ENCODE measurements at regions not wholly inside any gene's neighbourhood (a gene's known extent, or its start where the extent isn't known, plus 50 kb on each side); places are given as distances from the start of the nearest gene placed in this dataset.
"Not testable (repeated sequence)": the region's sequence is repeated elsewhere in the genome, so short reads cannot be mapped to it uniquely, and the experiment has no call there.

DNA sequence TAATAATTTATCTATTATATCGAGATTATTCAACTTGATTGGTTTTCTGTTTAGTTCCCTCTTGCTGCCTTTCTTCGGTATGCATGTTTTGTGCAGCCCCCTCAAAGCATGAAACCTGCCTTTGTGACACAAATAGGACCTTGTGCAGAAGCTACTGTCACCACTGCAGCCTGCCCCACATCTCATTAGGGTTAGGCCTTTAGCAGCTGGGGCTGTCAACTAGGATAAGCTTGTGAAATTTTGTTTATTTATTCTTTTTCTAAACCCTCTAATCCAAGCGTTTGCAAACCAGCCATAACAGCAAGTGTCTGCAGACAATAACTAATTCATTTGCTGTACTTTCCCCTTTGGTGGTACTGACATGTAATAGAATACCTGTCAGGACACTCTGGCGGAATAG is 258.9 kb downstream of the RCHY1 start:
- no peaks in the 10 kb centered on the region for H3K4me1 ChIP-seq (ENCODE audit: insufficient read depth, low read length)
- no peak overlapping the region for H2AFZ ChIP-seq (ENCODE audit: low read depth, low read length)
- no peaks in the 10 kb centered on the region for H3K27me3 ChIP-seq (ENCODE audit: insufficient read depth, low read length)
- H3K9me3 ChIP-seq (ENCODE audit: low read length), result no peaks in the 10 kb centered on the region
- H3K36me3 ChIP-seq (ENCODE audit: insufficient read depth, low read length), result no peaks in the 10 kb centered on the region
- no peak overlapping the region for H3K4me3 ChIP-seq (ENCODE audit: low read length)

- H3K4me1 ChIP-seq (ENCODE audit: insufficient read depth, low read length), result no peaks in the 10 kb centered on the region
- H3K27me3 ChIP-seq (ENCODE audit: insufficient read depth, low read length), result no peaks in the 10 kb centered on the region
- no peaks in the 10 kb centered on the region for H3K9me3 ChIP-seq (ENCODE audit: low read length)
- H2AFZ ChIP-seq (ENCODE audit: low read depth, low read length), result no peak overlapping the region
- no peak overlapping the region for H3K4me3 ChIP-seq (ENCODE audit: low read length)
- H3K36me3 ChIP-seq (ENCODE audit: insufficient read depth, low read length), result no peaks in the 10 kb centered on the region
Observed at GRCh38 chr4:75254745-75255144, 259.5 kb downstream of the RCHY1 start.

- not testable (repeated sequence) for H2AFZ ChIP-seq (ENCODE audit: low read depth, low read length); H3K36me3 ChIP-seq (ENCODE audit: insufficient read depth, low read length); H3K4me3 ChIP-seq (ENCODE audit: low read length); H3K9me3 ChIP-seq (ENCODE audit: low read length); H3K4me1 ChIP-seq (ENCODE audit: insufficient read depth, low read length); H3K27me3 ChIP-seq (ENCODE audit: insufficient read depth, low read length)
Observed at GRCh38 chr4:75253094-75253493, 261.1 kb downstream of the RCHY1 start.

GRCh38 chr4:75251547-75251946 is 262.7 kb downstream of the RCHY1 start:
- no peaks in the 10 kb centered on the region for H3K27me3 ChIP-seq (ENCODE audit: insufficient read depth, low read length)

DNA sequence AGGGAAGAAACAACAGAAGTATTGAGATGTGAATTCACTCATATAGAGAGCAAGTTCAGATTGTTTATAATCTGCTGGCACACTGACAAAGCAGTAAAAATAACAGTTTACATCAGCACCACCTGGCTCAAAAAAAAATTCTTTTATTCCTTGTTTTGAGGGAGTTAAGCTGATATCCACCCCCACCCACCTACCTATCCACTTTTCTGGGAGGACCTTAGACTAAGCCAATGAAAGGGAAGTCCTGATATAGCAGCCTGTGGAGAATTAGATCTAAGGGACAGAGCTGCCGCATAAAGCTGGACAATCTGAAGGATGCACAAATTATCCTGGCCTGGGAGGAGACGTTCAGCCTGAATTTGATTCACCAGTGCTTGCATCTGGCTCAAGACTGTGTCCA is 264.5 kb downstream of the RCHY1 start:
- Histone ChIP-seq H3K4me3 (ENCODE audit: low read length) (no peak overlapping the region), H3K36me3 (ENCODE audit: insufficient read depth, low read length) (no peaks in the 10 kb centered on the region), H3K9me3 (ENCODE audit: low read length) (no peaks in the 10 kb centered on the region), H3K27me3 (ENCODE audit: insufficient read depth, low read length) (no peaks in the 10 kb centered on the region), H2AFZ (ENCODE audit: low read depth, low read length) (no peak overlapping the region), H3K4me1 (ENCODE audit: insufficient read depth, low read length) (no peaks in the 10 kb centered on the region)

More at GRCh38 chr4:75251547-75251946, 262.7 kb downstream of the RCHY1 start:
- no peak overlapping the region for H3K4me3 ChIP-seq (ENCODE audit: low read length)
- H3K4me1 ChIP-seq (ENCODE audit: insufficient read depth, low read length), result no peaks in the 10 kb centered on the region
- no peaks in the 10 kb centered on the region for H3K36me3 ChIP-seq (ENCODE audit: insufficient read depth, low read length)
- no peaks in the 10 kb centered on the region for H3K9me3 ChIP-seq (ENCODE audit: low read length)
- no peak overlapping the region for H2AFZ ChIP-seq (ENCODE audit: low read depth, low read length)

- Histone ChIP-seq H3K4me3 (ENCODE audit: low read length) (no peak overlapping the region), H3K9me3 (ENCODE audit: low read length) (no peaks in the 10 kb centered on the region), H3K36me3 (ENCODE audit: insufficient read depth, low read length) (no peaks in the 10 kb centered on the region), H3K4me1 (ENCODE audit: insufficient read depth, low read length) (no peaks in the 10 kb centered on the region), H2AFZ (ENCODE audit: low read depth, low read length) (no peak overlapping the region), H3K27me3 (ENCODE audit: insufficient read depth, low read length) (no peaks in the 10 kb centered on the region)
Observed at GRCh38 chr4:75248770-75249407, 265.3 kb downstream of the RCHY1 start.

GRCh38 chr4:75244325-75244724 is 269.9 kb downstream of the RCHY1 start:
- Histone ChIP-seq H3K4me3 (ENCODE audit: low read length) (no peak overlapping the region), H2AFZ (ENCODE audit: low read depth, low read length) (no peak overlapping the region), H3K4me1 (ENCODE audit: insufficient read depth, low read length) (no peaks in the 10 kb centered on the region), H3K36me3 (ENCODE audit: insufficient read depth, low read length) (no peaks in the 10 kb centered on the region), H3K9me3 (ENCODE audit: low read length) (no peaks in the 10 kb centered on the region), H3K27me3 (ENCODE audit: insufficient read depth, low read length) (no peaks in the 10 kb centered on the region)

GRCh38 chr4:75243570-75243969 is 270.6 kb downstream of the RCHY1 start:
- H3K4me1 ChIP-seq (ENCODE audit: insufficient read depth, low read length), result no peaks in the 10 kb centered on the region
- H3K36me3 ChIP-seq (ENCODE audit: insufficient read depth, low read length), result no peaks in the 10 kb centered on the region
- H3K27me3 ChIP-seq (ENCODE audit: insufficient read depth, low read length), result no peaks in the 10 kb centered on the region
- H3K9me3 ChIP-seq (ENCODE audit: low read length), result no peaks in the 10 kb centered on the region
- H2AFZ ChIP-seq (ENCODE audit: low read depth, low read length), result no peak overlapping the region
- H3K4me3 ChIP-seq (ENCODE audit: low read length), result no peak overlapping the region

GRCh38 chr4:75235359-75235951 is 278.7 kb downstream of the RCHY1 start:
- no peak overlapping the region for H2AFZ ChIP-seq (ENCODE audit: low read depth, low read length)
- no peak overlapping the region for H3K4me3 ChIP-seq (ENCODE audit: low read length)
- no peaks in the 10 kb centered on the region for H3K9me3 ChIP-seq (ENCODE audit: low read length)
- no peaks in the 10 kb centered on the region for H3K4me1 ChIP-seq (ENCODE audit: insufficient read depth, low read length)
- H3K27me3 ChIP-seq (ENCODE audit: insufficient read depth, low read length), result no peaks in the 10 kb centered on the region
- H3K36me3 ChIP-seq (ENCODE audit: insufficient read depth, low read length), result no peaks in the 10 kb centered on the region

DNA sequence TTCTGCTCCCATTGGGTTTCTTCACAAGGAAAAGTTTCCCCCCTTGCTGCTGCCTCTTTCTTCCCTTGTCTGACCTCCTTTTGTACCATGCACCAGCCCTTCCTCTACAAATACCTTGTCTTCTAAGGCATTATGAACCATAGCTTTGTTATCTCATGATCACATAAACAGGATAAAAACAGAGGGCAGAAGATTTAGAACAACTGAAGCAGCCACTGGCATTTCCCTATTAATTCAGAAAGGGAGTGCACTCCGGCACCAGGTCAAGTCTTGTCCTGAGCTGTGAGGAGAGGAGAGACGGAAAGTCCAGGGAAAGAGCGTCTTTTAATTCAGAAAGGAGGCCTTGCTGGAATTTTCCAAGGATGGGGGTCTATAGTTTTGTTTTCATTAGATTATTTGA is 281.7 kb downstream of the RCHY1 start:
- H3K4me1 ChIP-seq (ENCODE audit: insufficient read depth, low read length), result no peaks in the 10 kb centered on the region
- H3K27me3 ChIP-seq (ENCODE audit: insufficient read depth, low read length), result no peaks in the 10 kb centered on the region
- H3K9me3 ChIP-seq (ENCODE audit: low read length), result no peaks in the 10 kb centered on the region
- H3K4me3 ChIP-seq (ENCODE audit: low read length), result no peak overlapping the region
- no peak overlapping the region for H2AFZ ChIP-seq (ENCODE audit: low read depth, low read length)
- H3K36me3 ChIP-seq (ENCODE audit: insufficient read depth, low read length), result no peaks in the 10 kb centered on the region

DNA sequence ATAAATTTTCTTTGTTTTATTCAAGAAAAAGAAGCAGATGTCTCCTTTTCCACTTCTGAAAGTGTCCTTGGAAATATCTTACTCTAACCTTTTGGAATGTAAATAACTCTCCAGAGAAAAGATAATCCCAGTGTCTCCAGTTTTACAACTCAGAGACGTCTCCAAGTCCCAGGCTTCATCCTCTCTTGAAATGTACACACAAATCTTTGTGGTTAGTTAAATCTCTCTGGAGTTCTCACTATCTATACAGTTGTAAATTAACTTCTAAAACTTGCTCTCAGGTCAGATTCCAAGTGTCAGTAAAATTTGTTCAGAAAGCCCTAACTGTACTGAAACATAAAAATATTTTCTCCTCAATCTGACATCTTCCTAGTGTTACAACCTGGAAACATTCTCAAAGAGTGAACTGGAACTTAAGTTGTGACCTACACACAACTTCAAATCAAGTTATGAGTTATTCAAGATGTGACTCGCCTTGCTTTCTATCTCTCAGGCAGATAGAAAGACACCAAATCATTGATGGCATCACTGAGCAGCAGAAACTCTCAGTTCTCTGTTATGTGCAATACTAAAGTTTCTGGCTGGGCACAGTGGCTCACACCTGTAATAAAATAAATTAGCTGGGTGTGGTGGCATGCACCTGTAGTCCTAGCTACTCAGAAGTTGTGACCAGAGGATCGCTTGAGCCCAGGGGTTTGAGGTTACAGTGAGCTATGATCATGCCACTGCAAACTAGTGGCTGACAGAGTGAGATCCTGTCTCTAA is 284.2 kb downstream of the RCHY1 start:
- H3K9me3 ChIP-seq (ENCODE audit: low read length), result no peaks in the 10 kb centered on the region
- H2AFZ ChIP-seq (ENCODE audit: low read depth, low read length), result no peak overlapping the region
- no peaks in the 10 kb centered on the region for H3K4me1 ChIP-seq (ENCODE audit: insufficient read depth, low read length)
- no peaks in the 10 kb centered on the region for H3K27me3 ChIP-seq (ENCODE audit: insufficient read depth, low read length)
- H3K36me3 ChIP-seq (ENCODE audit: insufficient read depth, low read length), result no peaks in the 10 kb centered on the region
- H3K4me3 ChIP-seq (ENCODE audit: low read length), result no peak overlapping the region

DNA sequence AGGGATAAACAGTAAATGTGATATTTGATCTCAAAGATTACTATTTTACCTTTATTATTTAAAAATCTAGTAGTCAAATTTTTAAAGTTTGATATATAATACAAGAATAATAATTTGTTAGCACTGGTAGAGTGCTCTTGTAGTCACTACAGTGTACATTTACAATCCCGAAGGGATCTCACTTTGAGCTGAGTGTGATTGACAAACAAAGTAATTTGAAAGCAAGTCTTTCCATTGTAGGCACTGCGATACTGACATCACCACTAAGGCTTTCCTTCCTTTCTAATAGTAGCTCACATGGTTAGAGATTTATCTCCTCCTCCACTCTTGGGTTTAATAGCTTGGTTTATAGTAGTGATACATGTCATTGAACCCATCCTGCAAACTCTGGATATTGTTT is 280.6 kb downstream of the PARM1 start:
- H2AFZ ChIP-seq (ENCODE audit: low read depth, low read length), result no peak overlapping the region
- no peaks in the 10 kb centered on the region for H3K36me3 ChIP-seq (ENCODE audit: insufficient read depth, low read length)
- H3K9me3 ChIP-seq (ENCODE audit: low read length), result no peaks in the 10 kb centered on the region
- H3K4me1 ChIP-seq (ENCODE audit: insufficient read depth, low read length), result no peaks in the 10 kb centered on the region
- H3K27me3 ChIP-seq (ENCODE audit: insufficient read depth, low read length), result no peaks in the 10 kb centered on the region
- H3K4me3 ChIP-seq (ENCODE audit: low read length), result no peak overlapping the region

GRCh38 chr4:75211422-75211821 is 278.5 kb downstream of the PARM1 start:
- Histone ChIP-seq H3K4me3 (ENCODE audit: low read length) (no peak overlapping the region), H2AFZ (ENCODE audit: low read depth, low read length) (no peak overlapping the region), H3K4me1 (ENCODE audit: insufficient read depth, low read length) (no peaks in the 10 kb centered on the region), H3K9me3 (ENCODE audit: low read length) (no peaks in the 10 kb centered on the region), H3K36me3 (ENCODE audit: insufficient read depth, low read length) (no peaks in the 10 kb centered on the region), H3K27me3 (ENCODE audit: insufficient read depth, low read length) (no peaks in the 10 kb centered on the region)

Data from neuron (in vitro differentiated cells).